ENCODE measurements at regions not wholly inside any gene's neighbourhood (a gene's known extent, or its start where the extent isn't known, plus 50 kb on each side); places are given as distances from the start of the nearest gene placed in this dataset.
A peak's percentile ranks its signal among the peaks of the same experiment; 100 is the strongest.

- TF ChIP-seq ZBTB40 (IDR thresholded peaks at IDR 0.05), result no peak
- TF ChIP-seq ZBTB40 (CRISPR knock-in tag; IDR thresholded peaks at IDR 0.05), result no peak
- no peak for TF ChIP-seq ZNF446 (CRISPR knock-in tag; IDR thresholded peaks at IDR 0.05)
- peak; percentile 65; the same call in 1 of the 2 replicates for TF ChIP-seq PAXIP1 (CRISPR knock-in tag; conservative IDR thresholded peaks at IDR 0.05)
- no peak for TF ChIP-seq SOX13 (IDR thresholded peaks at IDR 0.05)
- TF ChIP-seq SOX13 (CRISPR knock-in tag; conservative IDR thresholded peaks at IDR 0.05 in 1 of 2, IDR thresholded peaks at IDR 0.05 in 1 of 2), result peak in 1 of 2 experiments; percentile 25; a peak in 1 of 4 replicates
- no peak for TF ChIP-seq FOXA1 (IDR thresholded peaks at IDR 0.05)
- TF ChIP-seq FOXA1 (CRISPR knock-in tag; IDR thresholded peaks at IDR 0.05), result peak; percentile 79
- no peak for TF ChIP-seq THAP7 (CRISPR knock-in tag; IDR thresholded peaks at IDR 0.05)
- TF ChIP-seq ZBTB43 (CRISPR knock-in tag; conservative IDR thresholded peaks at IDR 0.05), result no peak
- no peak for TF ChIP-seq ZNF567 (CRISPR knock-in tag; IDR thresholded peaks at IDR 0.05; ENCODE audit: borderline replicate concordance)
- no peak for TF ChIP-seq HINFP (CRISPR knock-in tag; IDR thresholded peaks at IDR 0.05; ENCODE audit: low read depth)
- no peak for TF ChIP-seq PRPF4 (IDR thresholded peaks at IDR 0.05; ENCODE audit: low read depth, low read length, poor library complexity, severe bottlenecking)
Observed at GRCh38 chr9:673264-673965, 168.1 kb upstream of the DMRT1 start (continued).

All from HepG2 (cell line).